Activated CD4-positive, alpha-beta T cell treated with anti-CD3 and anti-CD28 coated beads, Interleukin-2, amount 10 ng/mL, durations not matched to agents 7 days and 5 days (primary cell): ENCODE measurements at regions not wholly inside any gene's neighbourhood (a gene's known extent, or its start where the extent isn't known, plus 50 kb on each side); places are given as distances from the start of the nearest gene placed in this dataset.

Source experiments
- CTCF ChIA-PET: fragments of 350-600 bp; sonication (Branson Sonifier 250); formaldehyde crosslinking; loops from one replicate; lab custom pipeline; 2021; ENCODE audit warnings: antibody characterized with exemption; lab: Charles Lee
- POLR2A ChIA-PET: fragments of 350-600 bp; sonication (Branson Sonifier 250); formaldehyde crosslinking; loops from one replicate; lab custom pipeline; 2021; ENCODE audit warnings: antibody characterized with exemption; lab: Charles Lee
- DNase-seq: peaks from one replicate; pipeline ENCODE4 v3.0.0-alpha.2; 2020
- H3K27ac Mint-ChIP-seq: one replicate; pipeline ENCODE4 v1.8.0; 2021; ENCODE audit warnings: mild to moderate bottlenecking, moderate library complexity, mixed read lengths
- H3K27me3 Mint-ChIP-seq: one replicate; pipeline ENCODE4 v1.8.0; 2021; ENCODE audit warnings: mixed read lengths
- H3K36me3 Mint-ChIP-seq: one replicate; pipeline ENCODE4 v1.8.0; 2021; ENCODE audit warnings: low read depth, mixed read lengths
- H3K4me1 Mint-ChIP-seq: one replicate; pipeline ENCODE4 v1.8.0; 2021; ENCODE audit warnings: mixed read lengths
- H3K4me3 Mint-ChIP-seq: one replicate; pipeline ENCODE4 v1.8.0; 2021; ENCODE audit warnings: mild to moderate bottlenecking, moderate library complexity, mixed read lengths
- H3K9me3 Mint-ChIP-seq: one replicate; pipeline ENCODE4 v1.8.0; 2021; ENCODE audit warnings: mixed read lengths

GRCh38 chr1:11338284-11338924, 65.4 kb downstream of the UBIAD1 start:
- CTCF ChIA-PET, result no interaction called here
- POLR2A ChIA-PET, result no interaction called here
- peaks cover 30% of the 10 kb centered on the region for H3K27me3 Mint-ChIP-seq
- no peak for DNase-seq
- peaks cover 11% of the 10 kb centered on the region for H3K4me1 Mint-ChIP-seq
- no peak overlapping the region for H3K27ac Mint-ChIP-seq
- H3K9me3 Mint-ChIP-seq, result no peaks in the 10 kb centered on the region
- H3K4me3 Mint-ChIP-seq, result no peak overlapping the region
- no peaks in the 10 kb centered on the region for H3K36me3 Mint-ChIP-seq

- POLR2A ChIA-PET, result no interaction called here
- Mint-ChIP-seq H3K4me3 (no peak overlapping the region), H3K9me3 (no peaks in the 10 kb centered on the region)
Measured at GRCh38 chr1:11339346-11340232, 66.6 kb downstream of the UBIAD1 start.

GRCh38 chr1:11340233-11340632, 67.2 kb downstream of the UBIAD1 start:
- Mint-ChIP-seq H3K27me3 (peaks cover 30% of the 10 kb centered on the region), H3K4me3 (no peak overlapping the region), H3K4me1 (peaks cover 11% of the 10 kb centered on the region), H3K36me3 (no peaks in the 10 kb centered on the region), H3K27ac (no peak overlapping the region), H3K9me3 (no peaks in the 10 kb centered on the region)
- ChIA-PET CTCF (interaction anchor here (0.7 kb wide), 1 partner anchor 300 kb away, joined by 4 read pairs; no protein-coding TSS in a partner anchor), POLR2A (no interaction called here)
- no peak for DNase-seq

More at GRCh38 chr1:11339346-11340232, 66.6 kb downstream of the UBIAD1 start:
- Mint-ChIP-seq H3K27me3 (peaks cover 30% of the 10 kb centered on the region), H3K4me1 (peaks cover 11% of the 10 kb centered on the region), H3K36me3 (no peaks in the 10 kb centered on the region), H3K27ac (peak overlapping the region; percentile 74)
- CTCF ChIA-PET, result interaction anchor here (0.6 kb wide), 1 partner anchor 78 kb away, joined by 3 read pairs; no protein-coding TSS in a partner anchor
- DNase-seq, result no peak

- CTCF ChIA-PET, result interaction anchor here (1.6 kb wide), 1 partner anchor 44 kb away, joined by 3 read pairs; no protein-coding TSS in a partner anchor
- POLR2A ChIA-PET, result no interaction called here
Measured at GRCh38 chr1:11341901-11342552, 69.0 kb downstream of the UBIAD1 start.

GRCh38 chr1:11342621-11343032, 69.6 kb downstream of the UBIAD1 start:
- ChIA-PET POLR2A (no interaction called here), CTCF (interaction anchor here (1.6 kb wide), 1 partner anchor 44 kb away, joined by 3 read pairs; no protein-coding TSS in a partner anchor)
- no peak for DNase-seq
- no peaks in the 10 kb centered on the region for H3K36me3 Mint-ChIP-seq
- H3K27me3 Mint-ChIP-seq, result peaks cover 33% of the 10 kb centered on the region
- H3K9me3 Mint-ChIP-seq, result no peaks in the 10 kb centered on the region
- no peak overlapping the region for H3K27ac Mint-ChIP-seq
- peaks cover 9% of the 10 kb centered on the region for H3K4me1 Mint-ChIP-seq
- no peak overlapping the region for H3K4me3 Mint-ChIP-seq

More at GRCh38 chr1:11341901-11342552, 69.0 kb downstream of the UBIAD1 start:
- Mint-ChIP-seq H3K27me3 (peaks cover 33% of the 10 kb centered on the region), H3K4me1 (peaks cover 11% of the 10 kb centered on the region), H3K36me3 (no peaks in the 10 kb centered on the region), H3K27ac (no peak overlapping the region), H3K4me3 (no peak overlapping the region), H3K9me3 (no peaks in the 10 kb centered on the region)
- no peak for DNase-seq

DNA sequence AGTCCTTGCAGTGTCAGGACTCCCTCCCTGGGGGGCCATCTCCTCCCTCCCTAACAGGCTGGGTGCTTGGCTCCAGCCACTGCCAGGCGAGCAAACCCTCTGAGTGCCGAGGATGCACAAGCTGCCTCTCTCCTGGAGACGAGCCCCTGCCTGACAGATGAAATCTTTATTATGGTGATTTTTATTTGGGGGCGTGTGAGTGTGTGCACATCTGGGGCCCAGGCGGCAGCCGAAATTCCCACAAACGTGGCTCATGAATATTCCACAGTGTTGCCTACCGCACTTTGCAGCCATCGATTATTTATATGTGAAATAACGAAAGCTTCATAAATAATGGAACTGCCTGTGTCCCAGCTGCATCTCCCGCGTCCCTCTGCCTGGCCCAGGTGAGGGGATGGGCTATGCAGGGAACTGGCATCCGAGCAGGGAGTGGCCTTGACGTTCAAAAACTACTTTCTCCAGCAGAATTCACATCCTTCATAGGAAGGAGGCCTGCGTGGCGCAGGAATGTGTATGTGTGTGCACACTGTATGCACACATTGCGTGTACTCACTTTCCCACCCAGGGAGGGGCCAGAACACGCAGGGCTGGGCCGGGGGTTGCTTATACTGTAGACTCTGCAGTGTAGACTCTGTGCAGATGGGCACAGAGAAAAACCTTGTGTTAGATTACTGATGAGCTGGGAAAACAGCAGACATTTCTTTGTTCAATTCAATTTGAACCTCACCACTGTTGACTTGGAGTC, 73.1 kb downstream of the UBIAD1 start:
- H3K9me3 Mint-ChIP-seq, result peaks cover 16% of the 10 kb centered on the region
- CTCF ChIA-PET, result interaction anchor here (1.0 kb wide), 1 partner anchor 309 kb away, joined by 3 read pairs; no protein-coding TSS in a partner anchor
- DNase-seq, result no peak
- POLR2A ChIA-PET, result no interaction called here
- no peaks in the 10 kb centered on the region for H3K36me3 Mint-ChIP-seq
- H3K4me3 Mint-ChIP-seq, result no peak overlapping the region
- H3K27me3 Mint-ChIP-seq, result peaks cover 8% of the 10 kb centered on the region
- peaks cover 8% of the 10 kb centered on the region for H3K4me1 Mint-ChIP-seq
- H3K27ac Mint-ChIP-seq, result no peak overlapping the region

- Mint-ChIP-seq H3K4me3 (no peak overlapping the region), H3K27me3 (peaks cover 5% of the 10 kb centered on the region), H3K27ac (peak overlapping the region; percentile 19), H3K36me3 (no peaks in the 10 kb centered on the region), H3K4me1 (peaks cover 18% of the 10 kb centered on the region), H3K9me3 (peaks cover 29% of the 10 kb centered on the region)
- ChIA-PET POLR2A (no interaction called here), CTCF (no interaction called here)
- no peak for DNase-seq
Measured at GRCh38 chr1:11350265-11350664, 77.3 kb downstream of the UBIAD1 start.

DNA sequence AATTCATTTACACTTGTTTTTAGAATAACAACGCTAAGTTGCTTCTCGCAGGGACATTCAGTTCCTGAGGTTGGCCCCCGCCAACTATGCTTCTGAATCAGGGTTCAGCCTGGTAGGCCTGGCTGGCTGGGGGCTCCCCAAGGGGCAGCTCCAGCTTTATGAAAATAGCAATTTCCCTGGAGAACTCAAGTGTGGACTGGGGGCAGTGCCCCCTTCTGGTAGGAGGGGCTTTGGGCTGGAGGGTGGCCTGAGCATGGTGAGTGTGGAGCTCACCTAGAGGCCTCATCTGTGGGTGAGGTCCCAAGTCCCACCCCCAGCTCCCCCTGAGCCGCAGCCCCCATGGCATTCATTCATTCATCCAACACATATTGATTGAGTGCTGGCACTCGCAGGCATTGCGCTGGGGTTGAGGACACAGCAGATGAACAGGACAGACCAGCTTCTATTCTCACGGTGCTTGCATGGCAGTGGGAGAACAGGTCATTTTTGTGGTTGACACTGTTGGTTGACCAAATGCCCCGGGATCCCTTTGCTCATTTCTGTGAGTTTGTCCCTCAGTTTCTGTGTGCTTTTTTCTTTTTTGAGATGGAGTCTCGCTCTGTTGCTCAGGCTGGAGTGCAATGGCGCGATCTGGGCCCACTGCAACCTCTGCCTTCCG, 79.2 kb downstream of the UBIAD1 start:
- Mint-ChIP-seq H3K4me3 (no peak overlapping the region), H3K27me3 (peaks cover 6% of the 10 kb centered on the region), H3K27ac (no peak overlapping the region), H3K4me1 (peaks cover 18% of the 10 kb centered on the region), H3K9me3 (peaks cover 29% of the 10 kb centered on the region), H3K36me3 (no peaks in the 10 kb centered on the region)
- DNase-seq, result no peak
- POLR2A ChIA-PET, result no interaction called here
- CTCF ChIA-PET, result no interaction called here

- H3K4me3 Mint-ChIP-seq, result no peak overlapping the region
- H3K36me3 Mint-ChIP-seq, result no peaks in the 10 kb centered on the region
- no peak for DNase-seq
- H3K27me3 Mint-ChIP-seq, result peaks cover 6% of the 10 kb centered on the region
- no peak overlapping the region for H3K27ac Mint-ChIP-seq
- H3K4me1 Mint-ChIP-seq, result peaks cover 18% of the 10 kb centered on the region
- peaks cover 29% of the 10 kb centered on the region for H3K9me3 Mint-ChIP-seq
- POLR2A ChIA-PET, result interaction anchor here (0.6 kb wide), 1 partner anchor 185 kb away, joined by 3 read pairs; no protein-coding TSS in a partner anchor
- CTCF ChIA-PET, result no interaction called here
Measured at GRCh38 chr1:11352816-11353799, 80.1 kb downstream of the UBIAD1 start.

GRCh38 chr1:11354893-11355553, 82.0 kb downstream of the UBIAD1 start:
- CTCF ChIA-PET, result no interaction called here

More at GRCh38 chr1:11354893-11355553, 82.0 kb downstream of the UBIAD1 start:
- Mint-ChIP-seq H3K27me3 (peaks cover 6% of the 10 kb centered on the region), H3K9me3 (peaks cover 20% of the 10 kb centered on the region), H3K4me1 (peaks cover 15% of the 10 kb centered on the region), H3K27ac (no peak overlapping the region), H3K4me3 (no peak overlapping the region), H3K36me3 (no peaks in the 10 kb centered on the region)
- no peak for DNase-seq
- POLR2A ChIA-PET, result no interaction called here
